Tibial nerve (tissue), 4 donors: ENCODE measurements at regions not wholly inside any gene's neighbourhood (a gene's known extent, or its start where the extent isn't known, plus 50 kb on each side); places are given as distances from the start of the nearest gene placed in this dataset.

Experiments used
- CTCF ChIP-seq, 5 experiments: fragments of 200-600 bp in 3 of 5; fragments of 450-650 bp in 2 of 5; sonication (generic) in 3 of 5; IDR thresholded peaks; one replicate each; pipeline ENCODE4 v1.5.1; 2016 to 2019; ENCODE audit warnings: antibody characterized with exemption in 5 of 5, mild to moderate bottlenecking in 3 of 5, moderate library complexity in 2 of 5
- EP300 ChIP-seq, 2 donors: sonication (generic); formaldehyde crosslinking; IDR thresholded peaks; one replicate each; pipeline ENCODE4 v1.6.1; 2017; ENCODE audit warnings: antibody characterized with exemption in 2 of 2, mild to moderate bottlenecking in 1 of 2
- POLR2A ChIP-seq, 2 donors: fragments of 450-650 bp; IDR thresholded peaks; one replicate each; pipeline ENCODE4 v1.6.1; 2017; ENCODE audit warnings: antibody characterized with exemption in 2 of 2, mild to moderate bottlenecking in 2 of 2, moderate library complexity in 2 of 2

DNA sequence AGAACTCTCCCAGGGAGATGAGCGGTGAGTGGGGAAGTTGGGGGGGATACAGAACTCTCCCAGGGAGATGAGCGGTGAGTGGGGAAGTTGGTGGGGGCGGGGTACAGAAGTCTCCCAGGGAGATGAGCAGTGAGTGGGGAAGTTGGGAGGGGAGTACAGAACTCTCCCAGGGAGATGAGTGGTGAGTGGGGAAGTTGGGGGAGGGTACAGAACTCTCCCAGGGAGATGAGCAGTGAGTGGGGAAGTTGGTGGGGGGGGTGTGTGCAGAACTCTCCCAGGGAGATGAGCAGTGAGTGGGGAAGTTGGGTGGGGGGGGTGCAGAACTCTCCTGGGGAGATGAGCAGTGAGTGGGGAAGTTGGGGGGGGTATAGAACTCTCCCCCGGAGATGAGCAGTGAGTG, 186.5 kb downstream of the SHANK2 start:
- no peak for TF ChIP-seq CTCF (IDR thresholded peaks at IDR 0.05)
- no peak for TF ChIP-seq EP300 (IDR thresholded peaks at IDR 0.05)
- no peak for TF ChIP-seq POLR2A (IDR thresholded peaks at IDR 0.05)
